ENCODE measurements at regions not wholly inside any gene's neighbourhood (a gene's known extent, or its start where the extent isn't known, plus 50 kb on each side); places are given as distances from the start of the nearest gene placed in this dataset.
"Not testable (repeated sequence)": the region's sequence is repeated elsewhere in the genome, so short reads cannot be mapped to it uniquely, and the experiment has no call there.

- no peak for DNase-seq
- intact Hi-C loops (cut with micrococcal nuclease; ENCODE audit: unreplicated experiment), result no loop called here
- Mint-ChIP-seq H3K36me3 (ENCODE audit: insufficient read depth, unreplicated experiment) (no peaks in the 10 kb centered on the region), H3K27ac (ENCODE audit: unreplicated experiment) (no peak overlapping the region), H3K4me1 (ENCODE audit: low read depth, unreplicated experiment) (no peaks in the 10 kb centered on the region), H3K27me3 (ENCODE audit: unreplicated experiment) (peaks cover 16% of the 10 kb centered on the region), H3K9me3 (ENCODE audit: low read depth, unreplicated experiment) (no peaks in the 10 kb centered on the region), H3K4me3 (ENCODE audit: low read depth, unreplicated experiment) (no peak overlapping the region)
- BruUV-seq (replicated peaks), result no TSS peak
- CTCF ChIA-PET, result no interaction called here
- TF ChIP-seq, protein P1, sequence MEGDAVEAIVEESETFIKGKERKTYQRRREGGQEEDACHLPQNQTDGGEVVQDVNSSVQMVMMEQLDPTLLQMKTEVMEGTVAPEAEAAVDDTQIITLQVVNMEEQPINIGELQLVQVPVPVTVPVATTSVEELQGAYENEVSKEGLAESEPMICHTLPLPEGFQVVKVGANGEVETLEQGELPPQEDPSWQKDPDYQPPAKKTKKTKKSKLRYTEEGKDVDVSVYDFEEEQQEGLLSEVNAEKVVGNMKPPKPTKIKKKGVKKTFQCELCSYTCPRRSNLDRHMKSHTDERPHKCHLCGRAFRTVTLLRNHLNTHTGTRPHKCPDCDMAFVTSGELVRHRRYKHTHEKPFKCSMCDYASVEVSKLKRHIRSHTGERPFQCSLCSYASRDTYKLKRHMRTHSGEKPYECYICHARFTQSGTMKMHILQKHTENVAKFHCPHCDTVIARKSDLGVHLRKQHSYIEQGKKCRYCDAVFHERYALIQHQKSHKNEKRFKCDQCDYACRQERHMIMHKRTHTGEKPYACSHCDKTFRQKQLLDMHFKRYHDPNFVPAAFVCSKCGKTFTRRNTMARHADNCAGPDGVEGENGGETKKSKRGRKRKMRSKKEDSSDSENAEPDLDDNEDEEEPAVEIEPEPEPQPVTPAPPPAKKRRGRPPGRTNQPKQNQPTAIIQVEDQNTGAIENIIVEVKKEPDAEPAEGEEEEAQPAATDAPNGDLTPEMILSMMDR (IDR thresholded peaks at IDR 0.05; ENCODE audit: unreplicated experiment), result no peak
These were observed 58.3 kb upstream of the IYD start for GRCh38 chr6:150310539-150310938.

- BruUV-seq (replicated peaks); intact Hi-C loops (cut with micrococcal nuclease; ENCODE audit: unreplicated experiment); H3K27ac Mint-ChIP-seq (ENCODE audit: unreplicated experiment); H3K4me3 Mint-ChIP-seq (ENCODE audit: low read depth, unreplicated experiment); H3K9me3 Mint-ChIP-seq (ENCODE audit: low read depth, unreplicated experiment); H3K36me3 Mint-ChIP-seq (ENCODE audit: insufficient read depth, unreplicated experiment); H3K4me1 Mint-ChIP-seq (ENCODE audit: low read depth, unreplicated experiment); DNase-seq; CTCF ChIA-PET: not testable (repeated sequence)
- peaks cover 16% of the 10 kb centered on the region for H3K27me3 Mint-ChIP-seq (ENCODE audit: unreplicated experiment)
These were observed 57.5 kb upstream of the IYD start for GRCh38 chr6:150311149-150311944.

DNA sequence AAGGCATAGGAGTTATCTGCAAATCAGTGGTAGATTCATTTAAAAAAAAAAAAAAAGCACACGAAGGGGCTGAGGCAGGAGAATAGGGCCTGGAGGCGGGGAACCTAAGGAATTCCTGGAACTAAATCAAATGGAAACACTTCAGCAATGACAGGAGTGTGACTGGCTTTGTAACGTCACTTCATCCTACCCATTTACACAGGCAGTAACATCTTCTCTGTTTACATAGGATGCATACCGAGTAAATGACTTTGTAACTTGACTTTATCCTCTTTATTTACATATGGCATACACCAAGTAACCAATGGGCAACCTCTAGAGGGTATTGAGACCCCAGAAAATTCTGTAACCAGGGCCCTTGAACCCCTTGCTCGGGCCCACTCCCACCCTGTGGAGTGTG, 56.4 kb upstream of the IYD start:
- Mint-ChIP-seq H3K36me3 (ENCODE audit: insufficient read depth, unreplicated experiment) (no peaks in the 10 kb centered on the region), H3K27me3 (ENCODE audit: unreplicated experiment) (peaks cover 16% of the 10 kb centered on the region), H3K4me1 (ENCODE audit: low read depth, unreplicated experiment) (no peaks in the 10 kb centered on the region), H3K4me3 (ENCODE audit: low read depth, unreplicated experiment) (no peak overlapping the region), H3K27ac (ENCODE audit: unreplicated experiment) (no peak overlapping the region), H3K9me3 (ENCODE audit: low read depth, unreplicated experiment) (no peaks in the 10 kb centered on the region)
- CTCF ChIA-PET, result no interaction called here
- TF ChIP-seq, protein P1 (IDR thresholded peaks at IDR 0.05; ENCODE audit: unreplicated experiment), result no peak
- BruUV-seq (replicated peaks), result no TSS peak
- DNase-seq, result no peak
- intact Hi-C loops (cut with micrococcal nuclease; ENCODE audit: unreplicated experiment), result no loop called here

- H3K9me3 Mint-ChIP-seq (ENCODE audit: low read depth, unreplicated experiment), result no peaks in the 10 kb centered on the region
These were observed 55.8 kb upstream of the IYD start for GRCh38 chr6:150312844-150313584.

More at GRCh38 chr6:150312844-150313584, 55.8 kb upstream of the IYD start:
- DNase-seq, result no peak
- H3K4me1 Mint-ChIP-seq (ENCODE audit: low read depth, unreplicated experiment), result no peaks in the 10 kb centered on the region
- TF ChIP-seq, protein P1 (IDR thresholded peaks at IDR 0.05; ENCODE audit: unreplicated experiment), result no peak
- peaks cover 15% of the 10 kb centered on the region for H3K27me3 Mint-ChIP-seq (ENCODE audit: unreplicated experiment)
- H3K36me3 Mint-ChIP-seq (ENCODE audit: insufficient read depth, unreplicated experiment), result no peaks in the 10 kb centered on the region
- CTCF ChIA-PET, result no interaction called here
- H3K27ac Mint-ChIP-seq (ENCODE audit: unreplicated experiment), result no peak overlapping the region
- intact Hi-C loops (cut with micrococcal nuclease; ENCODE audit: unreplicated experiment), result no loop called here
- no peak overlapping the region for H3K4me3 Mint-ChIP-seq (ENCODE audit: low read depth, unreplicated experiment)
- no TSS peak for BruUV-seq (replicated peaks)
